GM12872 (cell line): ENCODE measurements at regions not wholly inside any gene's neighbourhood (a gene's known extent, or its start where the extent isn't known, plus 50 kb on each side); places are given as distances from the start of the nearest gene placed in this dataset.

ENCODE experiments used
- CTCF ChIP-seq: IDR thresholded peaks from 3 replicates; pipeline ENCODE4 v1.5.1; 2011; ENCODE audit warnings: low read depth, mild to moderate bottlenecking, low read length, moderate library complexity; ENCODE audit not compliant: insufficient read depth

- no peak for TF ChIP-seq CTCF
These were observed 89.0 kb upstream of the STOX2 start for GRCh38 chr4:183816077-183816476.

GRCh38 chr4:183816882-183817509 is 88.1 kb upstream of the STOX2 start:
- TF ChIP-seq CTCF, result 0 out of 3 replicates have a peak, but pooled peaks have one; percentile 2

GRCh38 chr4:183821076-183821853 is 83.8 kb upstream of the STOX2 start:
- no peak for TF ChIP-seq CTCF

- no peak for TF ChIP-seq CTCF
These were observed 81.7 kb upstream of the STOX2 start for GRCh38 chr4:183823434-183823833.

GRCh38 chr4:183825346-183825745 is 79.8 kb upstream of the STOX2 start:
- no peak for TF ChIP-seq CTCF

- TF ChIP-seq CTCF, result no peak
These were observed 78.6 kb upstream of the STOX2 start for GRCh38 chr4:183826461-183826860.

GRCh38 chr4:183828125-183828524 is 77.0 kb upstream of the STOX2 start:
- TF ChIP-seq CTCF, result no peak
